HG03139 (cell line): ENCODE measurements at regions not wholly inside any gene's neighbourhood (a gene's known extent, or its start where the extent isn't known, plus 50 kb on each side); places are given as distances from the start of the nearest gene placed in this dataset.
"Not testable (repeated sequence)": the region's sequence is repeated elsewhere in the genome, so short reads cannot be mapped to it uniquely, and the experiment has no call there.

Experiments used
- ATAC-seq: cut with Tn5 transposase; IDR thresholded peaks from one replicate; pipeline ENCODE4 v1.9.1; 2021; ENCODE audit not compliant: unreplicated experiment

- ATAC-seq, result no peak
Observed at GRCh38 chr21:36207577-36208320, 51.1 kb downstream of the DOP1B start.

DNA sequence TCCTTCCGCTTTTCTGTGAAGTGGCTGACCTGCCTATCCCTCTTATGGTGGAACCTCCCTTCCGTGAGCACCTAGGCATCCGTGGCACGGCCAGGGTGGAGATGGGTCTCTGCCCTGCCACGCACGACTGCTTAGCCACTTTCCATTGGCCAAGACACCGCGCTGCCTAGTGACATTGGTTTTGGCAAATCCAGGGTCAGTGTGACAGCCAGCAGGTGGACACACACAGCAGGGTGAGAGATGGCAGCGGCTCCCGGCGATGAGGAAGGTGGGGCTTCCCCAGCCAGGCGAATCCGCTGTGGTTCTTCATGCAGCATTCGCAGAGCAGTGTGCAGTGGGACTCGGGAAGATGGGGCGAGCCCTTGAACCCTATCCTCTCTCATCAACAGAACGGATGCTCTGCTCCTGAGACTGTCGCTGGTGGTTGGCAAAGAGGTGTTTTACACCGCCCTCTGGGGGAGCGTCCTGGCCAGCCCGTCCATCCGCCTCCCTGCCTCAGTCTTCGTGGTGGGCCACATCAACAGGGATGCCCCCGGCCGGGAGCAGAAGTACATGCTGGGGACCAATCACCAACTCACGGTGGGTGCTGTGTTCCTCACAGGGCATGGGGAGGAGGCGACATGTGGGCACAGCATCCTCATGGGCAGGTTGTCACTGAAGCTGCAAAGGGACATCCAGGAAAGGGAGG lies 51.8 kb downstream of the DOP1B start:
- ATAC-seq, result no peak

GRCh38 chr21:36209626-36210171 lies 53.1 kb downstream of the DOP1B start:
- ATAC-seq, result no peak

DNA sequence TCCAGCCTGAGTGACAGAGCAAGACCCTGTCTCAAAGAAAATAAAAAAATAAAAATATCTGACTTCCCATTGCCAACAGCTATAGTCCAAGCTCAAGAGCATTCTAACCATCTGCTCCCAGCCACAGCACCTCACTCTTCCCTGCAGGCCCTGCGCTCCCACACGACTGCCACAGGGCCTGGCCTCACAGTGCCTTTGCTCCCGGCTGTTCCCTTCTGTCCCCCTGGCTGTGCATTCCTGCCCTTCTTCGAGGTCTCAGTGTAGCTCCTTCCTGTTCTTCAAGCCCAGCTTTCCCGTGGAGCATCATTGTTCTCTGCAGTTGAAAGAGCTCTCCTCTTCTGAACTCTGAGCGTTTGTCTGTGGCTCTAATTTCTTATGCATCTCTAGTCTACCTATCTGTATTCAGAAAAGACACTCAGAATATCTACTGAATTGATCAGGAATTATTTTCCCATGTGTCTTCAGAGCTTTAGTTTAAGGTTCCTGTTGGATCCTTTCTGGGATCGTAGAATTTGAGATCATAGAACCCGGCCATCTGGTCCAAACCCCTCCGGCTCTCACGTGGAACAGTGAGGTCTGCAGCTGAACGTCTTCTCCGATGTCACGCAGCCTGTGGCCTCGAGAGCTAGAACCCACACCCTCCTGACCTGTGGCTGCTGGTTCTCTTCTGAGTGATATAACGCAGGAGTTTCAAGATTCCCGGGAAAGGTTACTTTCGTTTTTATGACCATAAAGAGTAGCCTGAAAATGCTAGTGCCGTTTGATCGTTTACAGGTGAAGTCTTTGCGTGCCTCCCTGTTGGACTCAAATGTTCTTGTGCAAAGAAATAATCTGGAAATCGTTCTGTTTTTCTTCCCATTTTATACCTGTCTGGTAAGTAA lies 54.4 kb downstream of the DOP1B start:
- no peak for ATAC-seq

DNA sequence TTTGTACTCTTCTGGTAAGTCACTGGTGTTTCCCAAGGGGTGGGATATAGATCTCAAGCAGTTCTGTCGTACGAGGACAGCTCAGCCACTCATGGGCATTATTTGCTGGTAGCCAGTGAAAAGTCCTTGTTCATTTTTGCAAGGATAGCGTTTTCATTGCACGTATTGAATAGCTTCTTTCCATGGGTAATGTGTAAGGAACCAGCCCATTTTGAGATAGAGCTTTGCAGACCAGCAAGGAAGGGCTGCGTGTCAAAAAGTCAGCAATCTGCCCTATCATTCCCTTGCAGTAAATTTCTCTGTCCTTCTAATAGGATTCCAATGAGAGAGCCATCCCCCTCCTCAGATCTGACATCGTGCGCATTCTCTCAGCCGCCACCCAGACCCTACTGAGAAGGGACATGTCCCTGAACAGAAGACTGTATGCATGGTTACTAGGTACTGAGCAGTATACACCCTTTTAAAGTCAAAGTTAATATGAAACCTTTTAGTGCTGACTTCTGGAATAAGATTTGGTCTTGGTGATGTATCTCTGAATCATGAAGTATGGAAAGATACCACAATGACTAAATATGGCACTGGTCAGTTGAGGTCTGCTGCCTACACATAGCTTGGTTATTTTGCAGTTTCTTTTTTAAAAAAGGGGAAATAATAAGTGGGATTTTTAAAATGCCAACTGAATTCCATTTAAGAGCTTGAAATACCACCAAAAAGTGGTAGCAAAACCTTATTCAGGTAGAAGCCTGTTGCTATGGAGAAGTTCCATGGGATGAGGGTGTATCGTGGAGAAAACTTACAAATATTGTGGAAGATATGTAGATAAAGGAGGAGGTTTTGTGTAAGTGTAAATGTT lies 55.3 kb downstream of the DOP1B start:
- no peak for ATAC-seq

DNA sequence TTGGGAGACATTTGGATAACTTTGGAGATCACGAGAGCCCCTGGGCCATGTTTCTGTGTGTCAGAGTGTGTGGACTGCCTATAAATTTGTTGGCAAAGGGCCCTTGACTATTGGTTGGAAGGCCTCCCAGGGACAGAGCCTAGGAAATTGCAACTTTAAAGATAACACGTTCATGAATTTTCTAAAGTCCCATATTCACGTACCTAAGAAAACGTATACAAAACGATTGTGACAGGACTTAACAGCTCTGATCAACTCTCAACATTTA lies 55.8 kb downstream of the DOP1B start:
- no peak for ATAC-seq

- ATAC-seq, result no peak
Observed at GRCh38 chr21:36214561-36214960, 57.9 kb downstream of the DOP1B start.

DNA sequence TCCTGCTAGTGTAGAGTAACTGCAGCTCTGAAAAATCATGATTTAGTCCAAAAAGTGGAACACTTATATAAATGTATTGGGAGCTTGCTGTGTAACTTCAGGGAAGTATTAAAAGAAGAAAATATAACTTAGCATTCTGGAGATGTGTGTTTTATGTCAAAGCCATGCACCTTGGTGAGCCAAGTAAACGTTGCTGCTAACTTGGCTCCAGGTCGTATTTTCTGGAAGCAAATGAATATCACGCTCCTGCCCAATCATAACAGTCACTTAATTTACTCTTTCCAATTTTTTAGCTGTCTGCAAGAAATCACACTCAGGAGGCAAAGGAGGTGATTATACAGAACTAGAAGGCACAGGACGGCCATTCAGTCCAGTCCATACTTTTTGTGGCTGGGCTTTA lies 61.1 kb downstream of the DOP1B start:
- no peak for ATAC-seq

GRCh38 chr21:36218691-36219090 lies 62.1 kb downstream of the DOP1B start:
- ATAC-seq, result no peak

DNA sequence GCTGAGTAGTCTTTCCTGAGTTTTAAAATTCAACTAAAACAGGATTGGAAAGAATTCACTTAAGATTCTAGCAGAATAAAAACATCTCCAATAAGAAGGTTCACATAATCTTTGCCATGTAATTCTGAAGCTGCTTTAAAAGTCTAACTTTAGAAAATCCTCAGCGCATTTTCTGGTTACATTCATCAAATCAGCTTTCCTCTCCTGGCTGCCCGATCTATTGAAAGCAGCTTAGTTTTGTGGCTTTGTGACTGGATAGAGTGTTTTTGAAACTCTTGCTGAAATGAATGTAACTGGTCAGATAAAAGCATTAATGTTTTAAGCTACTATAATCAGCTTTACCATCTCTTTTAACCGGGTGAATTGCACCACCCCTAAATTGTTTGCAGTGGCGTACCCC lies 66.8 kb downstream of the DOP1B start:
- ATAC-seq, result no peak

DNA sequence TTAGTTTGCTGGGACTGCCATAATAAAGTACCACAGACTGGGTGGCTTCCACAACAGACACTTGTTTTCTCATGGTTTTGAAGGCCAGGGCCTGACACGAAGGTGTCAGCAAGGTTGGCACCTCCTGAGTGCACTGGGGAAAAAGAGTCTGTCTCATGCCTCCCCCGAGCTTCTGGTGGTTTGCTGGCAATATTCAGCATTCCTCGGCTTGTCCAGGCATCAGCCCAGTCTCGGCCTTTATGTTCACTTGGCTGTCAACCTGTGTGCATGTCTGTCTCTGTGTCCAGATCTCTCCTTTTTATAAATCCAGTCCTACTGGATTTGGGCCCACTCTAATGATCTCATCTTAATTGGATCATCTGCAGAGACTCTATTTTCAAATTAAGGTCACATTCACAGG lies 72.6 kb downstream of the DOP1B start:
- ATAC-seq, result no peak

DNA sequence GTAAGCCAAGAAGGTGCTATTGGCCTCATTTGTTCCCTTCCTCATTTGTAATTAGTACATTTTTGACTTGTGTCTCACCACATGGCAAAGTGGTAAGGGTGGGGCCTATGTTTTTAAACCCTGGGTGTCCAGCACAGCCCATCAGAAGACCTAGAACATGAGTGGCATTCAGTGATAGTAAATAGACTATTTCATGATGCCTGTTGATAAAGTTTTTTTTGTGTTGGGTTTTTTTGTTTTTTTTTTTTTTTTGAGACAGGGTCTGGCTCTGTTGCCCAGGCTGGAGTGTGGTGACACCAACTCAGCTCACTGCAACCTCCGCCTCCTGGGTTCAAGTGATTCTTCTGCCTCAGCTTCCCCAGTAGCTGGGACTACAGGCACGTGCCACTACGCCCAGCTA lies 74.8 kb downstream of the DOP1B start:
- ATAC-seq, result not testable (repeated sequence)

GRCh38 chr21:36232641-36233040 lies 76.0 kb downstream of the DOP1B start:
- ATAC-seq, result no peak

- no peak for ATAC-seq
Observed at GRCh38 chr21:36235058-36235582, 78.5 kb downstream of the DOP1B start.

DNA sequence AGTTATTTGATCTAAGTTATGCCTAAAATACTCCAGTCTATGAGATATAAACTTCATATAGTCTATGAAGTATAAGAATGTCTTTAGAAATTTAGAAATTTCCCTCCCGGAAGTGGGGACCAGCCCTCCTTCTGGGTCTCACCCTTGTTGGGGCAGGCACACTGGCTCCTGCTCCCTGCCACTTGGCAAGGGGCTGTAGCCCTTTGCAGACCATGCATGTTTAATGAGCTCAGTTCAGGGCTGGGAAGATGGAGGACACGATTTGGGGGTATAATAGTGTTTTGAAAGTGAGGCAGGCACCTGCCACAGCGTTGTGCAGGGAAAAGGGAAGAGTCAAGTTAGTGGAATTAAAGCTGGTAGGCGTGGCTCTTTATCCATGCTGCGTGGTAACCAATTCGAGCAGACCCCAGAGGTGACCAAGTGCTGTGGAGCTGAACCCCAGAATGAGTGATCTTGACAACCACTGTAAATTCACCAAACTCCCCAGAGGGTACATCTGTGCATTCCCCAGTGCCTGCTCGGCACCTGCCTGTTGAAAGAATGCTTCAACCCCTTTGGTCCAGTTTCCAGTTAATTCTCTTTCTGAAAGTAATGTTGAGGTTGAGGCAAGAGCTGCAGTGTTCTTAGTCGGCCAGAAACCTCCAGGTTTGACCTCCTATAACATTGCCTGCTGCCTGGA lies 79.6 kb downstream of the DOP1B start:
- no peak for ATAC-seq

DNA sequence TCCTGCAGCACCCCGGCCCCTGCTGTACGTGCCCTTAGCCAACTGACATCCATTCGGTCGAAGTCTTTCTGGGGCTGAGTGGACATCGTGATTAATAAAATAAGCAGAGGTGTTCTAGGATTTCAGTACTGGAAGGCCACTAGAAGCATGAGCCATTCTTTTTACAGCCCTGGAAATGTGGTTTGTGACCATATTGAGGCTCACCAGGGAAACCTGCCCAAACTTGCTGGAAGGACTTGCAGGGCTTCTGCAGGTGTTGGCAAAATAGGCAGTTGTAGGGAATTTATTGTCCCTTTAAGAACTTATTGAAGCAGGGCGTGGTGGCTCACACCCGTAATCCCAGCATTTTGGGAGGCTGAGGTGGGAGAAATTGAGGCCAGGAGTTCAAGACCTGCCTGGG lies 80.8 kb downstream of the DOP1B start:
- ATAC-seq, result no peak

DNA sequence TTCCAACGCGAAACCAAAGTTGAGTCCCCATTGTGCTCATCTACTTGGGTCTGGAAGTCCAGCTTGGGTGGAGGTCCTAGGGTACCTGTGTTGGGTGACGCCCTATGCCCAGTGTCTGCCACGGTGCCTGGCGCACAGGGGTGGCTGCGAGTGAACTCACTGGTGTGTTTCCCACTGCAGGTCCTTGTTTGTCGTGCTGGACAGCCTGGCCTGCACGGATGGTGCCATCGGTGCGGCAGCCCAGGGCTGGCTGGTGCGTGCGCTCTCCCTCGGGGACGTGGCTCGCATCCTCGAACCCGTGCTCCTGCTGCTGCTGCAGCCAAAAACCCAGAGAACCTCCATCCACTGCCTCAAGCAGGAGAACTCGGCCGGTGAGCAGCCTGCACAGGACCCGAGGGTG lies 80.4 kb upstream of the MORC3 start:
- no peak for ATAC-seq

- ATAC-seq, result no peak
Observed at GRCh38 chr21:36241717-36242116, 78.3 kb upstream of the MORC3 start.

DNA sequence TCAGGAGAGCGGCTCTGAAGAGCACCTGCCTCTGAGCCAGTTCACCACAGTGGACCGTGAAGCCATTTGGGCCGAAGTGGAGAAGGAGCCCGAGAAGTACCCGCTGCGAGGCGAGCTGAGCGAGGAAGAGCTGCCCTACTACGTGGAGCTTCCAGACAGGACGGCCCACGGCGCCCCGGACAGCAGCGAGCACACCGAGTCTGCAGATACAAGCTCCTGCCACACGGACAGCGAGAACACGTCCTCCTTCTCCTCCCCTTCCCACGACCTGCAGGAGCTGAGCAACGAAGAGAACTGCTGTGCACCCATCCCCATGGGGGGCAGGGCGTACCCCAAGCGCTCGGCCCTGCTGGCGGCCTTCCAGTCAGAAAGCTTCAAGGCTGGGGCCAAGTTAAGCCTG lies 74.9 kb upstream of the MORC3 start:
- no peak for ATAC-seq

DNA sequence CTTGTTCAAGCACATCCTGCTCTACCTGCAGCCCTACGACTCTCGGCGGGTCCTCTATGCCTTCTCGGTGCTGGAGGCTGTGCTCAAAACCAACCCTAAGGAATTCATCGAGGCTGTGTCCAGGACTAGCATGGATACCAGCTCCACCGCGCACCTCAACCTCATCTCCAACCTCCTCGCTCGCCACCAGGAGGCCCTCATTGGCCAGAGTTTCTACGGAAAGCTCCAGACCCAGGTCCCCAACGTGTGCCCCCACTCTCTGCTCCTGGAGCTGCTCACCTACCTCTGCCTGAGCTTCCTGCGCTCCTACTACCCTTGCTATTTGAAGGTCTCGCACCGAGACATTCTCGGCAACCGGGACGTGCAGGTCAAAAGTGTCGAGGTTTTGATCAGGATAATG lies 74.3 kb upstream of the MORC3 start:
- ATAC-seq, result no peak
